Caco-2 (cell line): ENCODE measurements at regions not wholly inside any gene's neighbourhood (a gene's known extent, or its start where the extent isn't known, plus 50 kb on each side); places are given as distances from the start of the nearest gene placed in this dataset.
A peak's percentile ranks its signal among the peaks of the same experiment; 100 is the strongest.

Experiments used
- BruUV-seq: library from RNA; stranded (reverse); fragments of 400-500 nt; replicated peaks from 2 replicates; lab custom pipeline; 2021; lab: Mats Ljungman, UMichigan
- CTCF ChIA-PET: fragments of 300-600 bp; sonication (Branson Sonifier 250); formaldehyde crosslinking; loops from one replicate; lab custom pipeline; 2022; ENCODE audit warnings: antibody characterized with exemption; lab: Charles Lee
- POLR2A ChIA-PET: fragments of 300-600 bp; sonication (Branson Sonifier 250); formaldehyde crosslinking; loops from one replicate; lab custom pipeline; 2022; ENCODE audit warnings: antibody characterized with exemption; lab: Charles Lee
- DNase-seq, 2 experiments: peaks; one replicate each; pipeline versions ENCODE4 v3.0.0 to v3.0.0-alpha.2; 2020 to 2022
- H3K27me3 ChIP-seq: replicated peaks from 2 replicates; pipeline ENCODE4 v1.6.0; 2011; ENCODE audit warnings: low read length; ENCODE audit not compliant: control insufficient read depth, insufficient read depth
- H3K36me3 ChIP-seq: 2 replicates; pipeline ENCODE4 v1.5.1; 2011; ENCODE audit warnings: low read length; ENCODE audit not compliant: control insufficient read depth, insufficient read depth
- H3K4me1 ChIP-seq: fragments of 250-450 bp; sonication (Bioruptor Pico); 2 replicates; pipeline ENCODE4 v1.5.1; 2020; ENCODE audit warnings: mild to moderate bottlenecking
- H3K4me3 ChIP-seq: 2 replicates; pipeline ENCODE4 v1.5.1; 2011; ENCODE audit warnings: low read depth, mild to moderate bottlenecking, control low read depth, low read length
- H3K9me3 ChIP-seq: fragments of 250-450 bp; sonication (Bioruptor Pico); 2 replicates; pipeline ENCODE4 v1.5.1; 2020; ENCODE audit warnings: mild to moderate bottlenecking, moderate library complexity
- H3K27ac Mint-ChIP-seq: one replicate; pipeline ENCODE4 v1.8.0; 2022; ENCODE audit warnings: mixed read lengths; ENCODE audit not compliant: unreplicated experiment
- H3K27me3 Mint-ChIP-seq: one replicate; pipeline ENCODE4 v1.8.0; 2022; ENCODE audit warnings: mixed read lengths; ENCODE audit not compliant: insufficient read depth, unreplicated experiment
- H3K36me3 Mint-ChIP-seq: one replicate; pipeline ENCODE4 v1.8.0; 2022; ENCODE audit warnings: mild to moderate bottlenecking, mixed read lengths; ENCODE audit not compliant: insufficient read depth, unreplicated experiment
- H3K4me1 Mint-ChIP-seq: one replicate; pipeline ENCODE4 v1.8.0; 2022; ENCODE audit warnings: low read depth, mixed read lengths; ENCODE audit not compliant: unreplicated experiment
- H3K4me3 Mint-ChIP-seq: one replicate; pipeline ENCODE4 v1.8.0; 2022; ENCODE audit warnings: mild to moderate bottlenecking, moderate library complexity, mixed read lengths; ENCODE audit not compliant: unreplicated experiment
- H3K9me3 Mint-ChIP-seq: one replicate; pipeline ENCODE4 v1.8.0; 2022; ENCODE audit warnings: mixed read lengths; ENCODE audit not compliant: unreplicated experiment
- intact Hi-C: fragments of 100-400 bp; cut with micrococcal nuclease; formaldehyde crosslinking; loops from one replicate; pipeline ENCODE4 v1.10.0; 2022; ENCODE audit not compliant: unreplicated experiment
- TF ChIP-seq, protein P1 (sequence below), 2 experiments: fragments of 200-600 bp in 1 of 2; IDR thresholded peaks; 1 replicate in 1 of 2; 2 replicates in 1 of 2; pipeline versions ENCODE4 v1.5.1 to v1.8.0; 2011 to 2022; ENCODE audit warnings: antibody characterized with exemption in 1 of 2, control low read depth in 1 of 2, inconsistent platforms in 1 of 2, low read depth in 1 of 2, low read length in 1 of 2, mild to moderate bottlenecking in 1 of 2, moderate library complexity in 1 of 2; ENCODE audit not compliant: insufficient read depth in 1 of 2, severe bottlenecking in 1 of 2, unreplicated experiment in 1 of 2

GRCh38 chr15:69610277-69610676, 157.7 kb downstream of the RPLP1 start:
- CTCF ChIA-PET, result no interaction called here
- Histone ChIP-seq H3K36me3 (no peaks in the 10 kb centered on the region), H3K4me3 (no peak overlapping the region), H3K4me1 (no peaks in the 10 kb centered on the region), H3K27me3 (no peaks in the 10 kb centered on the region), H3K9me3 (no peaks in the 10 kb centered on the region)
- no peak overlapping the region for H3K4me3 Mint-ChIP-seq
- intact Hi-C loops, result no loop called here
- POLR2A ChIA-PET, result no interaction called here
- no peak overlapping the region for H3K27ac Mint-ChIP-seq
- H3K9me3 Mint-ChIP-seq, result no peaks in the 10 kb centered on the region
- BruUV-seq, result no TSS peak
- peaks cover 6% of the 10 kb centered on the region for H3K4me1 Mint-ChIP-seq
- H3K27me3 Mint-ChIP-seq, result no peaks in the 10 kb centered on the region
- H3K36me3 Mint-ChIP-seq, result no peaks in the 10 kb centered on the region
- TF ChIP-seq, protein P1, sequence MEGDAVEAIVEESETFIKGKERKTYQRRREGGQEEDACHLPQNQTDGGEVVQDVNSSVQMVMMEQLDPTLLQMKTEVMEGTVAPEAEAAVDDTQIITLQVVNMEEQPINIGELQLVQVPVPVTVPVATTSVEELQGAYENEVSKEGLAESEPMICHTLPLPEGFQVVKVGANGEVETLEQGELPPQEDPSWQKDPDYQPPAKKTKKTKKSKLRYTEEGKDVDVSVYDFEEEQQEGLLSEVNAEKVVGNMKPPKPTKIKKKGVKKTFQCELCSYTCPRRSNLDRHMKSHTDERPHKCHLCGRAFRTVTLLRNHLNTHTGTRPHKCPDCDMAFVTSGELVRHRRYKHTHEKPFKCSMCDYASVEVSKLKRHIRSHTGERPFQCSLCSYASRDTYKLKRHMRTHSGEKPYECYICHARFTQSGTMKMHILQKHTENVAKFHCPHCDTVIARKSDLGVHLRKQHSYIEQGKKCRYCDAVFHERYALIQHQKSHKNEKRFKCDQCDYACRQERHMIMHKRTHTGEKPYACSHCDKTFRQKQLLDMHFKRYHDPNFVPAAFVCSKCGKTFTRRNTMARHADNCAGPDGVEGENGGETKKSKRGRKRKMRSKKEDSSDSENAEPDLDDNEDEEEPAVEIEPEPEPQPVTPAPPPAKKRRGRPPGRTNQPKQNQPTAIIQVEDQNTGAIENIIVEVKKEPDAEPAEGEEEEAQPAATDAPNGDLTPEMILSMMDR (IDR thresholded peaks at IDR 0.05; ENCODE audit: insufficient read depth in 1 of 2, low read depth in 1 of 2, low read length in 1 of 2, severe bottlenecking in 1 of 2, unreplicated experiment in 1 of 2), result no peak
- peak in 1 of 2 experiments; percentile 5 for DNase-seq

- no peaks in the 10 kb centered on the region for H3K4me1 ChIP-seq
- Mint-ChIP-seq H3K4me3 (no peak overlapping the region), H3K27ac (no peak overlapping the region), H3K4me1 (peaks cover 6% of the 10 kb centered on the region), H3K9me3 (no peaks in the 10 kb centered on the region), H3K27me3 (no peaks in the 10 kb centered on the region), H3K36me3 (no peaks in the 10 kb centered on the region)
- TF ChIP-seq, protein P1 (IDR thresholded peaks at IDR 0.05; ENCODE audit: insufficient read depth in 1 of 2, low read depth in 1 of 2, low read length in 1 of 2, severe bottlenecking in 1 of 2, unreplicated experiment in 1 of 2), result no peak
- ChIA-PET POLR2A (no interaction called here), CTCF (no interaction called here)
- DNase-seq, result no peak
- no TSS peak for BruUV-seq
- H3K27me3 ChIP-seq, result no peaks in the 10 kb centered on the region; the same call in 1 of the 2 replicates
- intact Hi-C loops, result no loop called here
- H3K36me3 ChIP-seq, result no peaks in the 10 kb centered on the region
- no peaks in the 10 kb centered on the region for H3K9me3 ChIP-seq
- no peak overlapping the region for H3K4me3 ChIP-seq
These were observed 158.2 kb downstream of the RPLP1 start for GRCh38 chr15:69610858-69611257.

- Histone ChIP-seq H3K9me3 (no peaks in the 10 kb centered on the region), H3K4me3 (no peak overlapping the region), H3K4me1 (no peaks in the 10 kb centered on the region), H3K36me3 (no peaks in the 10 kb centered on the region), H3K27me3 (no peaks in the 10 kb centered on the region; the same call in 1 of the 2 replicates)
- H3K36me3 Mint-ChIP-seq, result no peaks in the 10 kb centered on the region
- no peaks in the 10 kb centered on the region for H3K9me3 Mint-ChIP-seq
- no peaks in the 10 kb centered on the region for H3K27me3 Mint-ChIP-seq
- no peak overlapping the region for H3K27ac Mint-ChIP-seq
- intact Hi-C loops, result no loop called here
- H3K4me3 Mint-ChIP-seq, result no peak overlapping the region
- H3K4me1 Mint-ChIP-seq, result peaks cover 4% of the 10 kb centered on the region
- CTCF ChIA-PET, result no interaction called here
- no peak for DNase-seq
- no TSS peak for BruUV-seq
- TF ChIP-seq, protein P1 (IDR thresholded peaks at IDR 0.05; ENCODE audit: insufficient read depth in 1 of 2, low read depth in 1 of 2, low read length in 1 of 2, severe bottlenecking in 1 of 2, unreplicated experiment in 1 of 2), result no peak
- POLR2A ChIA-PET, result no interaction called here
These were observed 159.5 kb downstream of the RPLP1 start for GRCh38 chr15:69612112-69612511.
